HepG2 (cell line): ENCODE measurements at regions not wholly inside any gene's neighbourhood (a gene's known extent, or its start where the extent isn't known, plus 50 kb on each side); places are given as distances from the start of the nearest gene placed in this dataset.

Source experiments
- ATAC-seq: fragments of 200-7000 bp; cut with Tn5 transposase; 3 replicates; pipeline ENCODE4 v1.9.1; 2020; ENCODE audit warnings: mild to moderate bottlenecking, moderate library complexity
- BruUV-seq: library from RNA; stranded (reverse); fragments of 400-500 nt; replicated peaks from 2 replicates; lab custom pipeline; 2021; lab: Mats Ljungman, UMichigan
- CTCF ChIA-PET: fragments of 300-600 bp; formaldehyde crosslinking; extraction: SDS; loops from one replicate; lab custom pipeline; 2021; ENCODE audit warnings: low total read pairs, inconsistent platforms, low intra/inter-chr PET ratio; lab: Yijun Ruan, JAX
- POLR2A ChIA-PET: fragments of 350-600 bp; sonication (Branson Sonifier 250); formaldehyde crosslinking; loops from one replicate; lab custom pipeline; 2020; ENCODE audit warnings: antibody characterized with exemption, inconsistent platforms; lab: Yijun Ruan, JAX
- DNase-seq: peaks from one replicate; pipeline ENCODE4 v3.0.0-alpha.2; 2015; ENCODE audit warnings: low spot score
- FAIRE-seq: peaks from 3 replicates; lab custom pipeline; 2011; peaks lifted over from hg19 to GRCh38; lab: Jason Lieb, UNC
- H2AFZ ChIP-seq: one replicate; pipeline ENCODE4 v1.6.1; 2011; ENCODE audit warnings: low read length, inconsistent platforms
- H3K27ac ChIP-seq: fragments of 300-600 bp; 3 replicates; pipeline ENCODE4 v1.8.0; 2011; ENCODE audit warnings: mixed run types, mild to moderate bottlenecking, mixed read lengths, low read length, inconsistent platforms; ENCODE audit not compliant: insufficient read depth; ENCODE audit errors: extremely low read length
- H3K27me3 ChIP-seq, 2 experiments: fragments of 200-600 bp in 1 of 2; 2 replicates in 1 of 2; 3 replicates in 1 of 2; pipeline versions ENCODE4 v1.6.0 to v1.8.0; 2011; ENCODE audit warnings: low read length in 2 of 2, mild to moderate bottlenecking in 2 of 2, moderate library complexity in 2 of 2, inconsistent platforms in 1 of 2; ENCODE audit not compliant: insufficient read depth in 2 of 2, control insufficient read depth in 1 of 2
- H3K36me3 ChIP-seq, 2 experiments: fragments of 200-600 bp in 1 of 2; replicated peaks in 1 of 2; 2 replicates in 1 of 2; 3 replicates in 1 of 2; pipeline versions ENCODE4 v1.5.1 to v1.8.0; 2011; ENCODE audit warnings: low read length in 2 of 2, inconsistent platforms in 1 of 2; ENCODE audit not compliant: insufficient read depth in 2 of 2, control insufficient read depth in 1 of 2
- H3K4me1 ChIP-seq: 2 replicates; pipeline ENCODE4 v1.5.1; 2012; ENCODE audit warnings: low read length, inconsistent platforms; ENCODE audit not compliant: insufficient read depth
- H3K4me2 ChIP-seq: 2 replicates; pipeline ENCODE4 v1.6.0; 2011; ENCODE audit warnings: low read depth, low read length, inconsistent platforms
- H3K4me3 ChIP-seq, 3 experiments: fragments of 200-600 bp in 1 of 3; sonication (generic), shearing (Covaris generic) in 1 of 3; replicated peaks in 1 of 3; 2 replicates each; pipeline ENCODE4 v1.5.1; 2011 to 2016; ENCODE audit warnings: low read length in 3 of 3, inconsistent platforms in 2 of 3, low read depth in 2 of 3, mild to moderate bottlenecking in 2 of 3, control low read depth in 1 of 3, mixed read lengths in 1 of 3; ENCODE audit not compliant: insufficient read depth in 1 of 3
- H3K79me2 ChIP-seq: one replicate; pipeline ENCODE4 v1.6.1; 2011; ENCODE audit warnings: low read length, inconsistent platforms; ENCODE audit not compliant: insufficient read depth
- H3K9ac ChIP-seq: 2 replicates; pipeline ENCODE4 v1.6.0; 2011; ENCODE audit warnings: mild to moderate bottlenecking, low read depth, low read length, inconsistent platforms; ENCODE audit not compliant: insufficient read depth
- H3K9me3 ChIP-seq: 2 replicates; pipeline ENCODE4 v1.5.1; 2012; ENCODE audit warnings: mild to moderate bottlenecking, low read length
- H4K20me1 ChIP-seq: 2 replicates; pipeline ENCODE4 v1.6.0; 2011; ENCODE audit warnings: inconsistent platforms, mild to moderate bottlenecking, low read length, moderate library complexity; ENCODE audit not compliant: insufficient read depth
- AGO1 ChIP-seq: fragments of 200-400 bp; formaldehyde crosslinking; IDR thresholded peaks from 2 replicates; pipeline ENCODE4 v1.6.1; 2017; ENCODE audit warnings: mild to moderate bottlenecking, low read depth, low read length, moderate library complexity; ENCODE audit not compliant: poor library complexity, severe bottlenecking
- ATF1 ChIP-seq: IDR thresholded peaks from 2 replicates; pipeline ENCODE4 v1.6.1; 2016; ENCODE audit warnings: mild to moderate bottlenecking, control low read depth
- ATF5 ChIP-seq: sonication (generic); formaldehyde crosslinking; IDR thresholded peaks from 2 replicates; pipeline ENCODE4 v1.4.0; 2020; ENCODE audit warnings: mild to moderate bottlenecking, low read depth, missing genetic modification reagents
- FOSL2 ChIP-seq: sonication (generic); formaldehyde crosslinking; IDR thresholded peaks from 2 replicates; pipeline ENCODE4 v1.4.0; 2020; ENCODE audit warnings: missing genetic modification reagents
- MTERF4 ChIP-seq: sonication (generic); formaldehyde crosslinking; IDR thresholded peaks from 2 replicates; pipeline ENCODE4 v1.8.0; 2023; ENCODE audit warnings: mild to moderate bottlenecking, missing genetic modification reagents
- TCF12 ChIP-seq, 2 experiments: fragments of 450-650 bp in 1 of 2; sonication (generic) in 1 of 2; formaldehyde crosslinking in 1 of 2; IDR thresholded peaks; 2 replicates each; pipeline versions ENCODE4 v1.6.1 to v1.8.0; 2017 to 2022; ENCODE audit warnings: antibody characterized with exemption in 1 of 2, mild to moderate bottlenecking in 1 of 2, missing genetic modification reagents in 1 of 2, moderate library complexity in 1 of 2
- WIZ ChIP-seq: sonication (generic); formaldehyde crosslinking; IDR thresholded peaks from 2 replicates; pipeline ENCODE4 v1.5.1; 2020; ENCODE audit warnings: mild to moderate bottlenecking, missing genetic modification reagents
- ZFY ChIP-seq: sonication (generic); formaldehyde crosslinking; IDR thresholded peaks from 2 replicates; pipeline ENCODE4 v1.4.0; 2020; ENCODE audit warnings: missing genetic modification reagents
- ZNF160 ChIP-seq: sonication (generic); formaldehyde crosslinking; IDR thresholded peaks from 2 replicates; pipeline ENCODE4 v1.8.0; 2022; ENCODE audit warnings: mild to moderate bottlenecking, inconsistent platforms, missing genetic modification reagents
- WGBS: methylation state at CpG from one replicate; pipeline ENCODE4 v1.1.6; 2017; ENCODE audit warnings: low lambda C conversion rate; 5-methylcytosine and 5-hydroxymethylcytosine counted together
- in situ Hi-C: cut with HindIII; loops from 2 replicates; pipeline ENCODE4 v1.10.0; 2017; ENCODE audit warnings: low pct_unique_long_range_greater_than_20kb; ENCODE audit not compliant: extremely low pct_ligation_motif_present
- intact Hi-C: fragments of 100-400 bp; cut with micrococcal nuclease; formaldehyde crosslinking; loops from one replicate; pipeline ENCODE4 v1.10.0; 2022; ENCODE audit not compliant: unreplicated experiment

GRCh38 chr1:229951856-229952534, 115.0 kb upstream of the GALNT2 start:
- H3K4me1 ChIP-seq, result no peaks in the 10 kb centered on the region

More at GRCh38 chr1:229951856-229952534, 115.0 kb upstream of the GALNT2 start:
- FAIRE-seq (no peak), DNase-seq (no peak), ATAC-seq (no peak)
- Histone ChIP-seq H3K27ac (no peak overlapping the region), H3K4me2 (no peak overlapping the region), H3K79me2 (no peaks in the 10 kb centered on the region), H2AFZ (no peak overlapping the region), H3K4me3 (no peak overlapping the region), H4K20me1 (no peaks in the 10 kb centered on the region), H3K27me3 (no peaks in the 10 kb centered on the region; a peak in 1 of 5 replicates), H3K9me3 (no peaks in the 10 kb centered on the region), H3K36me3 (no peaks in the 10 kb centered on the region), H3K9ac (no peak overlapping the region)
- ChIA-PET POLR2A (no interaction called here), CTCF (no interaction called here)
- BruUV-seq, result no TSS peak
- in situ Hi-C loops (no loop called here), intact Hi-C loops (no loop called here)
- WGBS, result 26% methylated on average over 2 of the region's 2 CpGs
- TF ChIP-seq ZFY (no peak), ZNF160 (CRISPR knock-in tag) (no peak), AGO1 (no peak), WIZ (CRISPR knock-in tag) (no peak), ATF5 (CRISPR knock-in tag) (no peak), ATF1 (CRISPR knock-in tag) (no peak), TCF12 (IDR thresholded peaks at IDR 0.05) (no peak), TCF12 (CRISPR knock-in tag; IDR thresholded peaks at IDR 0.05) (no peak), MTERF4 (CRISPR knock-in tag) (no peak), FOSL2 (CRISPR knock-in tag) (no peak)
